Ovary (tissue), 3 donors: ENCODE measurements at regions not wholly inside any gene's neighbourhood (a gene's known extent, or its start where the extent isn't known, plus 50 kb on each side); places are given as distances from the start of the nearest gene placed in this dataset.

Experiments used
- CTCF ChIP-seq, 3 donors: fragments of 450-650 bp in 2 of 3; fragments of 200-600 bp in 1 of 3; IDR thresholded peaks; one replicate each; pipeline versions ENCODE4 v1.5.1 to v1.8.0; 2016 to 2022; ENCODE audit warnings: antibody characterized with exemption in 3 of 3, mild to moderate bottlenecking in 1 of 3
- EP300 ChIP-seq: sonication (generic); formaldehyde crosslinking; IDR thresholded peaks from one replicate; pipeline ENCODE4 v1.6.1; 2017; ENCODE audit warnings: antibody characterized with exemption
- POLR2A ChIP-seq: fragments of 450-650 bp; IDR thresholded peaks from one replicate; pipeline ENCODE4 v1.6.1; 2017; ENCODE audit warnings: antibody characterized with exemption, mild to moderate bottlenecking, moderate library complexity
- donor health status: DM: no; HTN: no; CAD: no.

- no peak for TF ChIP-seq POLR2A
- no peak for TF ChIP-seq CTCF (IDR thresholded peaks at IDR 0.05)
- TF ChIP-seq EP300, result no peak
Observed at GRCh38 chr4:141783770-141784169, 147.4 kb downstream of the IL15 start.
